Urinary bladder (tissue), 3 donors: ENCODE measurements at regions not wholly inside any gene's neighbourhood (a gene's known extent, or its start where the extent isn't known, plus 50 kb on each side); places are given as distances from the start of the nearest gene placed in this dataset.
"Not testable (repeated sequence)": the region's sequence is repeated elsewhere in the genome, so short reads cannot be mapped to it uniquely, and the experiment has no call there.

Source experiments
- DNase-seq: peaks from one replicate; pipeline ENCODE4 v3.0.0-alpha.2; 2015; ENCODE audit errors: extremely low spot score
- H3K27ac ChIP-seq: one replicate; pipeline ENCODE4 v1.5.1; 2013; ENCODE audit warnings: low read depth, mild to moderate bottlenecking, moderate library complexity
- H3K36me3 ChIP-seq: one replicate; pipeline ENCODE4 v1.6.1; 2013; ENCODE audit warnings: mild to moderate bottlenecking, moderate library complexity; ENCODE audit not compliant: insufficient read depth
- H3K4me1 ChIP-seq: one replicate; pipeline ENCODE4 v1.6.1; 2013; ENCODE audit warnings: mild to moderate bottlenecking, moderate library complexity; ENCODE audit not compliant: insufficient read depth
- H3K4me3 ChIP-seq: one replicate; pipeline ENCODE4 v1.5.1; 2013; ENCODE audit warnings: low read depth, low read length
- WGBS: extraction: QIAGEN DNeasy Blood & Tissue Kit; methylation state at CpG from one replicate; pipeline ENCODE4 v1.1.7; 2013; 5-methylcytosine and 5-hydroxymethylcytosine counted together
- donor health status: healthy with polysubstance abuse.
- donor health status: healthy.

GRCh38 chr6:1474205-1474604, 84.8 kb downstream of the FOXF2 start:
- no peak overlapping the region for H3K27ac ChIP-seq
- H3K36me3 ChIP-seq: no peaks in the 10 kb centered on the region
- DNase-seq: no peak
- no peak overlapping the region for H3K4me3 ChIP-seq
- H3K4me1 ChIP-seq: no peaks in the 10 kb centered on the region
- 90% methylated on average over 4 of the region's 4 CpGs for WGBS

- Histone ChIP-seq H3K27ac (no peak overlapping the region), H3K36me3 (no peaks in the 10 kb centered on the region), H3K4me1 (no peaks in the 10 kb centered on the region), H3K4me3 (no peak overlapping the region)
- no peak for DNase-seq
- 68% methylated on average over 1 of the region's 1 CpG for WGBS
These were observed 85.8 kb downstream of the FOXF2 start for GRCh38 chr6:1475174-1475573.

- Histone ChIP-seq H3K4me3 (no peak overlapping the region), H3K36me3 (no peaks in the 10 kb centered on the region), H3K27ac (no peak overlapping the region), H3K4me1 (no peaks in the 10 kb centered on the region)
- no peak for DNase-seq
- 42% methylated on average over 11 of the region's 11 CpGs for WGBS
These were observed 88.2 kb downstream of the FOXF2 start for GRCh38 chr6:1477432-1478090.

- H3K27ac ChIP-seq, H3K4me1 ChIP-seq, H3K36me3 ChIP-seq, DNase-seq, H3K4me3 ChIP-seq: not testable (repeated sequence)
- 85% methylated on average over 4 of the region's 4 CpGs for WGBS
These were observed 88.9 kb downstream of the FOXF2 start for GRCh38 chr6:1478163-1478826.

- Histone ChIP-seq H3K36me3 (no peaks in the 10 kb centered on the region), H3K4me1 (no peaks in the 10 kb centered on the region), H3K4me3 (no peak overlapping the region), H3K27ac (no peak overlapping the region)
- no peak for DNase-seq
- 47% methylated on average over 2 of the region's 2 CpGs for WGBS
These were observed 89.7 kb downstream of the FOXF2 start for GRCh38 chr6:1479095-1479494.

DNA sequence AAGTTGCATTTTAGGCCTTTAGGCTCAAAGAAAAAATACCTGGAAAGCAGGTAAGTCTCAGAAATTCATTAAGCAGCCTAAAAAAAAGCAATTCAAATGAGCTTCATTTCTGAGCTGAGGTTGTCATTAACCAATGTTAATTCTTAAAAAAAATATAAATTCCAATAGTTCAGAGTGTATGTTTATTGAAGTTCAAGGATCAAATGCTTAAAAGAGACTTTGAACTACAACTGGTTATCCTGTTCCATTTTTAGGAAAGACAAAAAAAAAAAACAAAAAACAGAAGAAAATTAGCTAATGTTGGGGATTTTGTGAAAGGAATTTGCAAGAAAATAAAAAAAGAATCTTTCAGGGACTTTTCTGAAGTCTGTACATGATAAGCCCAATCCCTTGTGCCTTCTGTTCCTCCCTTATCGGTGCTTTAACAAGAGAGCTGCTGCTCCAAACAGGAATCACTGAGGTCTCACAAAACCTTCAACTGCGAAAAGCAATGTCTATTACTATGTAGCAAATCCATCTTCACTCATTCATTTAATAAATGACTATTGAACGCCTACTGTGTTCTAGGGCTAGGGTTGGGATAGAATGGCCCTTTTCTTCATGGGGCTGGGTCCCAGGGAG, 90.3 kb downstream of the FOXF2 start:
- Histone ChIP-seq H3K36me3 (no peaks in the 10 kb centered on the region), H3K4me3 (no peak overlapping the region), H3K4me1 (no peaks in the 10 kb centered on the region), H3K27ac (no peak overlapping the region)
- 75% methylated on average over 3 of the region's 3 CpGs for WGBS
- no peak for DNase-seq

GRCh38 chr6:1481286-1481685, 91.9 kb downstream of the FOXF2 start:
- WGBS: 79% methylated on average over 1 of the region's 1 CpG
- H3K27ac ChIP-seq: no peak overlapping the region
- H3K4me3 ChIP-seq: no peak overlapping the region
- no peaks in the 10 kb centered on the region for H3K36me3 ChIP-seq
- H3K4me1 ChIP-seq: no peaks in the 10 kb centered on the region
- DNase-seq: no peak

- DNase-seq: no peak
- Histone ChIP-seq H3K4me3 (no peak overlapping the region), H3K36me3 (no peaks in the 10 kb centered on the region), H3K4me1 (no peaks in the 10 kb centered on the region), H3K27ac (no peak overlapping the region)
- 93% methylated on average over 9 of the region's 9 CpGs for WGBS
These were observed 93.2 kb downstream of the FOXF2 start for GRCh38 chr6:1482381-1483166.

- Histone ChIP-seq H3K27ac (no peak overlapping the region), H3K4me1 (no peaks in the 10 kb centered on the region), H3K36me3 (no peaks in the 10 kb centered on the region), H3K4me3 (no peak overlapping the region)
- DNase-seq: no peak
- 70% methylated on average over 5 of the region's 5 CpGs for WGBS
These were observed 96.3 kb downstream of the FOXF2 start for GRCh38 chr6:1485678-1486077.

DNA sequence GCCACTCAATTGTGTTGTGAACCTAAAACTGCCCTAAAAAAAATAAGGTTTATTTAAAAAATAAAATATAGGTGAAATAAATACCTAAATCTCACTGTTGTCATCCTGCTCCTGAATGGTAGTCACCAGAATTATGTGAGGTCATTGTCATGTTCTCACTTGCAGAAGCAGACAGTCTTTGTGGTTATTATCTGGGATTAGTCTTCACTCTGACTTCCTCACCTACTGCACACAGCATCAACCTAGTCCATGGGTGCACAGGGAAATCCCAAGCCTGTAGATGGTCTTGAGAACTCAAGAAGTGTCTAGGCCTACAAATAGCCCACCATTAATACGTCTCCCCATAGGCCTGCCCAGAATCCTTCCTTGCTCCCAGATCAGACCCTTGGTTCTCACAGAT, 97.0 kb downstream of the FOXF2 start:
- WGBS: 82% methylated on average over 1 of the region's 1 CpG
- Histone ChIP-seq H3K27ac (no peak overlapping the region), H3K36me3 (no peaks in the 10 kb centered on the region), H3K4me1 (no peaks in the 10 kb centered on the region), H3K4me3 (no peak overlapping the region)
- no peak for DNase-seq

- Histone ChIP-seq H3K4me1 (no peaks in the 10 kb centered on the region), H3K36me3 (no peaks in the 10 kb centered on the region), H3K4me3 (no peak overlapping the region), H3K27ac (no peak overlapping the region)
- no peak for DNase-seq
- WGBS: 80% methylated on average over 4 of the region's 4 CpGs
These were observed 97.9 kb downstream of the FOXF2 start for GRCh38 chr6:1487239-1487638.

DNA sequence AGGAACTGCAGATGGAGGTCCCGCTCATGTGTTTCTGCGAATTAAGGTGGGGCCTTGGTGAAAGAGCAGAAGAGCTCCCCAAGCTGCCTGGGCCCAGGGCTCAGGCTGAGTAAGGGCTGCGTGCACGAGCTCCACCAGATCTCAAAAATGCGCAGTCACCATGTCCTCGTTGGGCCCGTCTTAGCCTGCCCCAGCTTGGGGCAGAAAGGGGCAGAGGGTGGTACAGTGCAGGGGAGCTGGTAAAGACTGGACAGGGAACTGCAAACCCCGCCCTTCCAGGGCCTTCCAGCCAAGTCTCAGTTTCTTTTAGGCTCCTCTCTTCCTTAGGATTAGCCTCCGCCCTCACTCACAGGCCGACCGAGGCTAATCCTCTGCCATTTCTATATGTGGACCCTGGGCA, 101.6 kb downstream of the FOXF2 start:
- Histone ChIP-seq H3K36me3 (no peaks in the 10 kb centered on the region), H3K27ac (no peak overlapping the region), H3K4me3 (no peak overlapping the region), H3K4me1 (no peaks in the 10 kb centered on the region)
- 93% methylated on average over 11 of the region's 11 CpGs for WGBS
- DNase-seq: no peak

DNA sequence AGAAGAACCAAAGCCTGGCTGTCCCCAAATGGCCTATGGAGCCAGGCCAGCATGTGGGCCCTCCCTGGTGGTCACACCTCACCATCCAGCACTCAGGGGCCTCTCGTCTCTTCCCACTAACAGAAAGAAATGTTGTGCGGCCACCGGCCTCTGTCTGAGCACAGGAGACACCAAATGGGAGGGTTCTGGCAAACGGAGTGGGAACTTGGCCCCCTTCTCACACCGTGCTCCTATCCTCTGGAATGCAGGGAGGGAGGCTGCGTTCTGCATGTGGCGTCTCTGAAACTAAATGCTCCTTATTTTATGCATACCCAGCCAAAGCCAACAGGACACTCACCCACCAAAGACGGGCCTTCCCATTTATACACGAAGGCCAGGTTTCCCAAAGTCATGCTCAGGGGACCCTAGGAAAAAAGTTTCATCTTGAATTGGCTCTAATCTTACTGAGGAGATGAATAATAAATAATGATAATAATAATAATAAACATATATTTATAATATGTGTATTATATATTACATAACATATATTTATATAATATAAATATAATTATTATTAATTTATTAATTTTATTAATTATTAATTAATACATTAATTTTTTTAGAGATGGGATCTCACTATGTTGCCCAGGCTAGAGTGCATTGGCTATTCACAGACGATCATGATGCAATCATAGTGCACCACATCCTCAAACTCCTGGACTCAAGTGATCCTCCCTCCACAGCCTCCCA, 102.4 kb downstream of the FOXF2 start:
- Histone ChIP-seq H3K4me1 (no peaks in the 10 kb centered on the region), H3K27ac (no peak overlapping the region), H3K36me3 (no peaks in the 10 kb centered on the region), H3K4me3 (no peak overlapping the region)
- 81% methylated on average over 10 of the region's 10 CpGs for WGBS
- DNase-seq: no peak
